ENCODE measurements at regions not wholly inside any gene's neighbourhood (a gene's known extent, or its start where the extent isn't known, plus 50 kb on each side); places are given as distances from the start of the nearest gene placed in this dataset.

- H3K27me3 ChIP-seq, result no peaks in the 10 kb centered on the region
- no peaks in the 10 kb centered on the region for H3K9me3 ChIP-seq
- H3K36me3 ChIP-seq, result no peaks in the 10 kb centered on the region
- H3K27ac ChIP-seq, result no peak overlapping the region
- TF ChIP-seq POLR2A (IDR thresholded peaks at IDR 0.05), result no peak
- TF ChIP-seq POLR2AphosphoS5 (IDR thresholded peaks at IDR 0.05; ENCODE audit: insufficient read depth in 1 of 2, low read depth in 1 of 2), result no peak
- TF ChIP-seq CTCF (IDR thresholded peaks at IDR 0.05), result no peak
- intact Hi-C loops (cut with DNase I), result no loop called here
- no peak overlapping the region for H3K4me3 ChIP-seq
- H3K4me1 ChIP-seq, result no peaks in the 10 kb centered on the region
- no peak for DNase-seq (ENCODE audit: extremely low spot score in 2 of 2)
These were observed 139.8 kb downstream of the NPR3 start for GRCh38 chr5:32850817-32851496.

- no peaks in the 10 kb centered on the region for H3K36me3 ChIP-seq
- intact Hi-C loops (cut with DNase I), result no loop called here
- TF ChIP-seq POLR2A (IDR thresholded peaks at IDR 0.05) (no peak), CTCF (IDR thresholded peaks at IDR 0.05) (no peak), POLR2AphosphoS5 (IDR thresholded peaks at IDR 0.05; ENCODE audit: insufficient read depth in 1 of 2, low read depth in 1 of 2) (no peak)
- H3K27ac ChIP-seq, result no peak overlapping the region
- H3K9me3 ChIP-seq, result no peaks in the 10 kb centered on the region
- H3K4me1 ChIP-seq, result no peaks in the 10 kb centered on the region
- DNase-seq (ENCODE audit: extremely low spot score in 2 of 2), result no peak
- no peaks in the 10 kb centered on the region for H3K27me3 ChIP-seq
- H3K4me3 ChIP-seq, result no peak overlapping the region
These were observed 140.5 kb downstream of the NPR3 start for GRCh38 chr5:32851559-32852173.

GRCh38 chr5:32852535-32852934, 141.4 kb downstream of the NPR3 start:
- no peak for DNase-seq (ENCODE audit: extremely low spot score in 2 of 2)
- no peak for TF ChIP-seq CTCF (IDR thresholded peaks at IDR 0.05)
- H3K4me1 ChIP-seq, result no peaks in the 10 kb centered on the region
- H3K36me3 ChIP-seq, result no peaks in the 10 kb centered on the region
- intact Hi-C loops (cut with DNase I), result no loop called here
- H3K27ac ChIP-seq, result no peak overlapping the region
- no peaks in the 10 kb centered on the region for H3K9me3 ChIP-seq
- H3K4me3 ChIP-seq, result no peak overlapping the region
- H3K27me3 ChIP-seq, result no peaks in the 10 kb centered on the region

- no peak overlapping the region for H3K4me3 ChIP-seq
- no peaks in the 10 kb centered on the region for H3K4me1 ChIP-seq
- TF ChIP-seq POLR2A (IDR thresholded peaks at IDR 0.05), result no peak
- TF ChIP-seq CTCF (IDR thresholded peaks at IDR 0.05), result no peak
- TF ChIP-seq POLR2AphosphoS5 (IDR thresholded peaks at IDR 0.05; ENCODE audit: insufficient read depth in 1 of 2, low read depth in 1 of 2), result no peak
- intact Hi-C loops (cut with DNase I), result no loop called here
- DNase-seq (ENCODE audit: extremely low spot score in 2 of 2), result no peak
- H3K27me3 ChIP-seq, result no peaks in the 10 kb centered on the region
- no peak overlapping the region for H3K27ac ChIP-seq
- H3K36me3 ChIP-seq, result no peaks in the 10 kb centered on the region
- no peaks in the 10 kb centered on the region for H3K9me3 ChIP-seq
These were observed 141.9 kb downstream of the NPR3 start for GRCh38 chr5:32852976-32853375.

GRCh38 chr5:32854473-32854872, 143.4 kb downstream of the NPR3 start:
- Histone ChIP-seq H3K4me1 (no peaks in the 10 kb centered on the region), H3K9me3 (no peaks in the 10 kb centered on the region), H3K4me3 (no peak overlapping the region), H3K27ac (no peak overlapping the region), H3K36me3 (no peaks in the 10 kb centered on the region), H3K27me3 (no peaks in the 10 kb centered on the region)
- intact Hi-C loops (cut with DNase I), result no loop called here
- TF ChIP-seq POLR2AphosphoS5 (IDR thresholded peaks at IDR 0.05; ENCODE audit: insufficient read depth in 1 of 2, low read depth in 1 of 2) (no peak), POLR2A (IDR thresholded peaks at IDR 0.05) (no peak), CTCF (IDR thresholded peaks at IDR 0.05) (no peak)
- no peak for DNase-seq (ENCODE audit: extremely low spot score in 2 of 2)

Data from vagina (tissue), 2 donors.